ENCODE measurements at regions not wholly inside any gene's neighbourhood (a gene's known extent, or its start where the extent isn't known, plus 50 kb on each side); places are given as distances from the start of the nearest gene placed in this dataset.

- no peak for ATAC-seq
- no peak for DNase-seq
- Histone ChIP-seq H3K27ac (no peak overlapping the region), H3K9me3 (no peaks in the 10 kb centered on the region), H3K27me3 (no peaks in the 10 kb centered on the region), H3K36me3 (no peaks in the 10 kb centered on the region), H3K4me3 (no peak overlapping the region), H3K4me1 (peaks cover 0 to 4% (median 0%) of the 10 kb centered on the region in 12 donors)
- 97 to 98% (median 97%) methylated on average over 2 of the region's 2 CpGs for WGBS, 4 donors
- TF ChIP-seq CTCF (IDR thresholded peaks at IDR 0.05) (no peak), POLR2A (IDR thresholded peaks at IDR 0.05) (no peak)
- intact Hi-C loops (cut with DNase I): loop anchor here in 1 of 10 donors (5.0 kb wide), 1 partner anchor 47 kb away; no protein-coding TSS in a partner anchor
These were observed 104.3 kb upstream of the PDE3A start for GRCh38 chr12:20264026-20264425.

GRCh38 chr12:20264608-20265114 is 103.7 kb upstream of the PDE3A start:
- Histone ChIP-seq H3K4me3 (no peak overlapping the region), H3K4me1 (peaks cover 0 to 10% (median 0%) of the 10 kb centered on the region in 12 donors), H3K27me3 (no peaks in the 10 kb centered on the region), H3K9me3 (no peaks in the 10 kb centered on the region), H3K36me3 (no peaks in the 10 kb centered on the region), H3K27ac (no peak overlapping the region)
- intact Hi-C loops (cut with DNase I): loop anchor here in 1 of 10 donors (5.0 kb wide), 1 partner anchor 47 kb away; no protein-coding TSS in a partner anchor
- ATAC-seq: peak in 3 of 4 donors; percentile 28 to 39 (median 29)
- DNase-seq: no peak
- TF ChIP-seq POLR2A (IDR thresholded peaks at IDR 0.05): no peak
- no peak for TF ChIP-seq CTCF (IDR thresholded peaks at IDR 0.05)
- 11 to 25% (median 17%) methylated on average over 1 of the region's 1 CpG for WGBS, 4 donors

GRCh38 chr12:20268121-20268732 is 100.1 kb upstream of the PDE3A start:
- WGBS, 4 donors: 80 to 91% (median 85%) methylated on average over 6 of the region's 6 CpGs
- DNase-seq: no peak
- no peak for ATAC-seq
- intact Hi-C loops (cut with DNase I): no loop called here
- Histone ChIP-seq H3K36me3 (no peaks in the 10 kb centered on the region), H3K4me1 (peaks cover 0 to 36% (median 12%) of the 10 kb centered on the region in 12 donors), H3K27me3 (no peaks in the 10 kb centered on the region), H3K9me3 (no peaks in the 10 kb centered on the region), H3K4me3 (no peak overlapping the region), H3K27ac (no peak overlapping the region)
- TF ChIP-seq CTCF (IDR thresholded peaks at IDR 0.05) (no peak), POLR2A (IDR thresholded peaks at IDR 0.05) (no peak)

GRCh38 chr12:20268771-20269170 is 99.6 kb upstream of the PDE3A start:
- DNase-seq (no peak), ATAC-seq (no peak)
- Histone ChIP-seq H3K4me1 (peaks cover 0 to 41% (median 15%) of the 10 kb centered on the region in 12 donors), H3K27me3 (no peaks in the 10 kb centered on the region), H3K27ac (peak overlapping the region in 1 of 12 donors; percentile 61), H3K36me3 (no peaks in the 10 kb centered on the region), H3K4me3 (no peak overlapping the region), H3K9me3 (no peaks in the 10 kb centered on the region)
- intact Hi-C loops (cut with DNase I): no loop called here
- TF ChIP-seq CTCF (IDR thresholded peaks at IDR 0.05): no peak
- TF ChIP-seq POLR2A (IDR thresholded peaks at IDR 0.05): no peak
- 96 to 99% (median 98%) methylated on average over 4 of the region's 4 CpGs for WGBS, 4 donors

Measured in heart left ventricle (tissue), 16 donors.